HG02885 (cell line): ENCODE measurements at regions not wholly inside any gene's neighbourhood (a gene's known extent, or its start where the extent isn't known, plus 50 kb on each side); places are given as distances from the start of the nearest gene placed in this dataset.

Source experiments
- ATAC-seq: cut with Tn5 transposase; IDR thresholded peaks from one replicate; pipeline ENCODE4 v1.9.1; 2021; ENCODE audit warnings: mild to moderate bottlenecking; ENCODE audit not compliant: unreplicated experiment, poor library complexity

- no peak for ATAC-seq
These were observed 204.8 kb upstream of the ZNF536 start for GRCh38 chr19:30167206-30167868.

DNA sequence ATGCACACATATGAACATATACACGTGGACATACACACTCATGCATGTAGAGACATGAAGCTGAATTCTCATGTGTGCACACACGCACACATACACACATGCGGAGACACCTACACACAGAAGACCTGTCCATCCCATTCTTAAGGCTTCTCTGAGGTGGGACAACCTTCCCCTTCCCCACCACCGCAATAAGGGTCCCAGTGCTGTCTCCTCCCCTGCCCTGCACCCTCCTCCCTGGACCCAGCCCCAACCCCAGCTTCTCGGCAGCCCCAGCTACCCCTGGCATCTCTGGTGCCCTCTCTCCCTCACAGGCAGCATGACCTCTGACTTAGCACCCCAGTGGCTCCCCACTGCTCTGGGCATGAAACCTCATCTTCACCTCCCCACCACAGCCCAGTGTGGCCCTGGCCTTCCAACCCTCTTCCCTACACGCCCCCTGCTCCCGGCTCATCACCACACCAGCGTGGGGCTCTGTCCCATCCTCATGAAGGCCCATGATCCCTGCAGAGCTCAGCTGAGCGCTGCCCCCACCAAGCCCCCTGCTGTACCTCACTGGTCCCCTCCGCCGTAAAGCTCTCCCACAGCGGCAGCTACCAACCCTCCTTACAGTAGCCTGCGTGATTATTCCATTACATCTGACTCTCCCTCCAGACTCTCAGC lies 204.1 kb upstream of the ZNF536 start:
- ATAC-seq, result no peak

DNA sequence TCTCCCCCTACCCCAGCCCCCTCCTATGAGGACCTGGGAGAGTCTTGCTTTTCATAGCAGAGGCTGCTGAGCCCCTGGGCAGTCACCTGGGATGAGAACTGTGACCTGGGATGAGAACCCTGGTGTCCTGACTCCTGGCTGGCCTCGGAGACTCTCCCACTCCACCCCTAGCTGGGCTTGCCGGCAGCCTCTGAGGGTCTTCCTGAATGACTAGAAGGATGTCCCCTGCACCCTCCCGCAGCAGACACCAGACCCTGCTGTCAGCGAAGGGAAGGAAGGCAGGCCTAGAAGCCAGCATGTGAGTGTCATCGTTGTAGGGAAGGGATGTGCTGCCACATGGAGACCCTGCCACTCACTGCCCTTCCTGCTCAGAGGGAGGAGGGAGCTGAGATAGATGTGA lies 203.4 kb upstream of the ZNF536 start:
- ATAC-seq, result no peak

- no peak for ATAC-seq
These were observed 202.8 kb upstream of the ZNF536 start for GRCh38 chr19:30169196-30169900.

DNA sequence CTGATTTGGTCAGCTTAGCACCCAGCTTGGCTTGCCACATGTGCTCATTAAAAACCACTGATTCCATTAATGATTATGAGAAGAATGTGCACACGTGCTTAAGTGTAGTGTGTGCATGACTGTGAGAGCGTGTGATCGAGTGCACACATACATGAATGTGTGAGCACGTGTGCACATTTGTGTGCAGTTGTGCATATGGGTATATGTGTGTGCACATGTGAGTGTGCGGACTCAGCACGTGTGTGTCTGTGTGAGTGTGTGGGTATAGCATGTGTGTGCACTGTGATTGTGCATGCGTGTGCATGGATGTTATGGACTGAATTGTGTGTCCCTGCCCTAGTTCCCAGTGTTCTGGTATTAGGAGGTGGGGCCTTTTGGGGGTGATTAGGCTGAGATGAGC lies 202.1 kb upstream of the ZNF536 start:
- ATAC-seq, result no peak

DNA sequence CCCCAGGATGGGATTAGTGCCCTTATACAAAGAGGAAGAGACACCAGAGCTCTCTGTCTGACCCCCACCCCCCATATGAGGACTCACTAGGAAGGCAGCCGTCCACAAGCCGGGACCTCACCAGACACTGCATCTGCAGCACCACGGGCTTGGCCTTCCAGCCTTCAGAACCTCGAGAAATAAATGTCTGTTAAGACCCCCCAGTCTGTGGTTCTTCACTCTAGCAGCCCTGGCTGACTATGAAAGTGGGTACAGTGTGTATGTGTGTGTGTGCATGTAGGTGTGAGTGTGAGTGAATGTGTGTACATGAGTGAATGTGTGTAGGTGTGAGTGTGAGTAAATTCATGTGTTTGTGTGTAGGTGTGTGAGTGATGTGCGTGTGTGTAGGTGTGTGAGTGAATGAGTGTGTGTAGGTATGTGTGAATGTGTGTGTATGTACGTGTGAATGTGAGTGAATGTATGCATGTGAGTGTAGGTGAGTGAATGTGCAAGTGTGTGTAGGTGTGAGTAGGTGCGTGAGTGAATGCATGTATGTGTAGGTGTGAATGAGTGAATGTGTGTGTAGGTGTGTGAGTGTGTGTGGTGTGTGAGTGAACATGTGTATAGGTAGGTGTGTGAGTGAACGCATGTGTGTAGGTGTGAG lies 201.6 kb upstream of the ZNF536 start:
- no peak for ATAC-seq

DNA sequence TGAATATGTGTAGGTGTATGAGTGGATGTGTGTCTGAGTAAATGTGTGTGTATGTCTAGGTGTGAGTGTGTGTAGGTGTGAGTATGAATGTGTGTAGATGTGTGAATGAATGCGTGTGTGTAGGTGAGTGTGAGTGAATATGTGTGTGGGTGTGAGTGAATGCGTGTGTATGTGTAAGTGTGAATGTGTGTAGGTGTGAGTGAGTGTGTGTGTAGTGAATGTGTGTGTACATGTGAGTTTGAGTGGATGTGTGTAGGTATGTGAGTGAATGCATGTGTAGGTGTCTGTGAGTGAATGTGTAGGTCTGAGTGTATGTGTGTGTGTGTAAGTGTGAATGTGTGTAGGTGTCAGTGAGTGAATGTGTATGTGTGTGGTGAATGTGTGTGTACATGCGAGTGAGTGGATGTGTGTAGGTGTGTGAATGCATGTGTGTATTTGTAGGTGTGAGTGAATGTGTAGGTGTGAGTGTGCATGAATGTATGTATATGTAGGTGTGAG lies 201.0 kb upstream of the ZNF536 start:
- no peak for ATAC-seq

GRCh38 chr19:30171795-30172612 lies 200.2 kb upstream of the ZNF536 start:
- no peak for ATAC-seq

DNA sequence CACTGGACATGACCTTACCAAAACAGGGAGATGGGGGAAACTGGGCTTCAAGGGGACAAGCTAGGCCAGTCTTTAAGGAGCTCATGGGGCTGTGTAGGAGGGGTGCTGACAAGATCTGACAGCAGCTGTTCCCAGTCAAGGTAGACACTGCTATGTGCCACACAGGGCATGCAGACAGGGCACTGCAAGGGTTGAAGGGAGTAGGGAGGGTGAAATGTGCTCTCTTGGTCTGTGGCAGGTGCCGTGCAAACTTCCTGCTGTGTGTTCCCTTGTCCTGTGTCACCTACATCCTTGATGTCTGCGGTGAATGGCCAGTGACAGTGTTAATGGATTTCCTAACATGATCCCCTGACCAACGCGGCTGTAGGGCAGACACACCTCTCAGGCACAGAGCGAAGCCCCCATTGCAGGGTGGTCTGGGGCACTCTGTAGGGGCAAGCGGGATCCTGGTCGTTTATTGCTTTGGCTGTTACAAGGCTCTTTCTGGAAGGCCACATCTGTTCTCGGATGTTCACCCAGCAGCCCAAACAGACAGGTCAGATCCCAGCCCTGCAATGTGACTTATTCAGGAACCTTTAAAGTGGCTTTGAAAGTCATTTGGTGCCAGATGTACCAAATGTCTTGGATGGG lies 199.5 kb upstream of the ZNF536 start:
- ATAC-seq, result no peak

- no peak for ATAC-seq
These were observed 198.4 kb upstream of the ZNF536 start for GRCh38 chr19:30173593-30174356.

GRCh38 chr19:30174357-30174645 lies 197.9 kb upstream of the ZNF536 start:
- ATAC-seq, result no peak

DNA sequence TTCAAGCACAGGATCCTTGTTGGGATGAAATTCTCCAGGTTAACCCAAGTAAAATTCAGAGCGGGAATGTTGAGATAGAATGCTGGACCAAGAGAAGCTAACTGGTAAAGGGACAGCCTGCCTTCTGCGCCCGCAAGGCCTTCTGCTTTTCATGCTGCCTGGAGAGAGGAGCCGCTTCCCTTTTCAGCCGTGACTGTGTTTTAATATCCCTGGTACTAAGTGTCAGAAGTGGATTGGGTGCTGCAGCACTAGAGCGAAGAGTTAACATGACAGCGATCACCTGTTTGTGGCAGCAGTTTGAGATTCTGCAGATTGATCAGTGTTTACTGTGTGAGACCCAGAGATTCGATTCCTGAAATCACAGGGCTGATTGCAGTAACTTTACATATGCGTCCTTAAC lies 197.4 kb upstream of the ZNF536 start:
- no peak for ATAC-seq

- ATAC-seq, result no peak
These were observed 196.2 kb upstream of the ZNF536 start for GRCh38 chr19:30175987-30176386.

DNA sequence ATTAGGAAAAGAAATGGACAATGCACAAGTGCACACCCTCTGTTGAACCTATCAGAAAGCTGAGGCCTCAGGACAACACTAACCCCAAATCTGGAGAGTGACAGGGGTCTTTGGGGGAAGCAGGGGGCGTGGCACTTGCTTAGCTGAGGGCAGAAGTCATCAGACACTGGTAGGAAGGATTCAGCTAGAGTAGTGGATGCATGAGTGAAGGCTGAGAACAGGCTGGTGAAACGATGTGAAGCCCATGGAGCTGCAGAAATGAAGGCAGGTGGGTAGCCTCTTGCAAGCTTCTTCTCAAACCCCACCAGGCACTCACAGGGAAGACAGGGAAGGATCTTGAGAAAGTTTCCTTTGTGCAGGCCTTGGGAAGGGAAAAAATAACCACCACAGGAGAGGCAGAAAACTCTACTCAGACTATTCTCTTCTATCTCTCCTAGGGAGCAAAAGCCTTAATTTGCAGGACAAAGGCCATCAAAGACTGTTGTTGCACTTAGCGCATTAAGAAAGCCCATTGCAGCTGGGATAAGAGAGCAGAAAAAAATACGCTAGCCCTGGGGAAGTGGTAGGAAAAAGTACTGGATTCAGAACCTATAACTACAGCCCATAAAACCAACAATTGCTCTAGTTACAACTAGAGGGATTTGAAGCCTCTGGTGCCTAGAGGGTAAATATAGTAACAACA lies 193.3 kb upstream of the ZNF536 start:
- ATAC-seq, result no peak

DNA sequence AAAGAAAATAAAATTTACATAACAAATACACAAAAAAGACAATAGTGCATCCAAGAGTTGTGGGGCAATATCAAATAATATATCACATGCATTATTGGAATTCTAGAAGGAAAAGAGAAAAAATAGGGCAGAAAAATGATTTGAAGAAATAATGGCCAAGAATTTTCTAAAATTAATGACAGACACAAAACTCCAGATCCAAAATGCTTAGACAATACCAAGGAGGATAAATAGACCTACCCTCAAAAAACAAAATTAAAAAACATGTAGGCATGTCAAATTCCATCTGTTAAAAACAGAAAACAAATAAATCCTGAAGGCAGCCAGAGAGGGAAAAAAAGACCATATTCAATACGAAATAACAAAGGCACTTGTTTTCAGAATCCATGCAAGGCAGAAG lies 191.5 kb upstream of the ZNF536 start:
- no peak for ATAC-seq

DNA sequence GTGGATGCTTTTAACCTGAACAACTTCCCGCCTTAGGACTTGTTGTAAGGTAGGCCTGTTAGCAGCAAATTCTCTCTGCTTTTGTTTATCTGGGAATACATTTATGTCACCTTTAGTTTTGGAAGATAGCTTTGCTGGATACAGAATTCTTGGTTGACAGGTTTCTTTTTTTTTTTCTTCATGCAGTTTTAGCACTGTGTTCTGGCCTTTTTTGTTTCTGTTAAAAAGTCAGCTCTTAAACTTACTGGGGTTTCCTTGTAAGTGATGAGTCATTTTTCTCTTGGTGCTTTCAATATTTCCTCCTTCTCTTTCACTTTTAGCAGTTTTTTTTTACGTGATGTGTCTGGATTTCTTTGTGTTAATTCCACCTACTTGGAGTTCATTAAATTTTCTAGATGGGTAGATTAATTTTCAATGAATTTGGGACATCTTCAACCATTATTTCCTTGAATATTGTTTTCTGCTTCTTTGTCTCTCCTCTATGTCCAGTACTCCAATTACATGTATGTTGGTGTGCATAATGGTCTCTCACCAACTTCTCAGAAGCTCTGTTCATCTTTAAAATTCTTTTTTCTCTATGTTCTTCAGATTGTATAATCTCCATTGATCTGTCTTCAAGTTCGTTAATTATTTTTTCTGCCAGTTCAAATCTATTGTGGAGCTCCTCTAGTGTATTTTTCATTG lies 188.2 kb upstream of the ZNF536 start:
- no peak for ATAC-seq

- no peak for ATAC-seq
These were observed 170.1 kb upstream of the ZNF536 start for GRCh38 chr19:30202060-30202600.

DNA sequence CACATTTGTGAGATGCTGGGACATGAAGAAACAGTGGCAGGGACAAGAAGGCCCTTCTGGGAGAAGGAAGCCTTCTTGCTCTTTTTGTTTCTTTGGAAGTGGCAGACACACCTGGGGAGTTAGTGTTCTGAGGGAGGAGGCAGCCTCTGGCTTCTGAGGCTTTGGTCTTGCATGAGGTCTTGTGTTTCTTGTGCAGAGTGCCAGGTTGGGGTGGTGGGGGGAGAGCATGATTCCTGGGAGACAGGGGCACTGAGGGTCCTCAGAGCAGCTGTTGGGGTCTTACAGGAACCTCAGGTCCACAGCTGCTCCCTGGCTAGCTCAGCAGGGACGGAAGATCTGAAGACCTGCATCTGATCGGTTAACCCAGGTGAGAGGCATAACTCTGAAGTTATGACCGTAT lies 167.5 kb upstream of the ZNF536 start:
- ATAC-seq, result no peak
